Right lobe of liver (tissue), 6 donors: ENCODE measurements at regions not wholly inside any gene's neighbourhood (a gene's known extent, or its start where the extent isn't known, plus 50 kb on each side); places are given as distances from the start of the nearest gene placed in this dataset.

ENCODE experiments used
- ATAC-seq, 4 donors: fragments of 200-7000 bp; cut with Tn5 transposase; one replicate each; pipeline ENCODE4 v1.9.1; 2020; ENCODE audit warnings: mild to moderate bottlenecking in 4 of 4, moderate library complexity in 4 of 4
- DNase-seq, 3 donors: peaks; one replicate each; pipeline ENCODE4 v3.0.0-alpha.2; 2020
- H3K27ac ChIP-seq, 3 donors: fragments of 200-600 bp; one replicate each; pipeline ENCODE4 v1.8.0; 2022
- H3K27me3 ChIP-seq, 2 donors: fragments of 200-600 bp; one replicate each; pipeline ENCODE4 v1.8.0; 2022
- H3K36me3 ChIP-seq, 4 donors: fragments of 200-600 bp; sonication (generic) in 1 of 4; one replicate each; pipeline versions ENCODE4 v1.5.1 to v1.8.0; 2017 to 2022; ENCODE audit warnings: control low read depth in 1 of 4
- H3K4me1 ChIP-seq, 4 donors: fragments of 200-600 bp; sonication (generic) in 1 of 4; one replicate each; pipeline versions ENCODE4 v1.5.1 to v1.8.0; 2017 to 2022; ENCODE audit warnings: control low read depth in 1 of 4
- H3K4me3 ChIP-seq, 3 donors: fragments of 200-600 bp; one replicate each; pipeline ENCODE4 v1.8.0; 2022
- H3K9me3 ChIP-seq, 4 donors: fragments of 200-600 bp; sonication (generic) in 1 of 4; one replicate each; pipeline versions ENCODE4 v1.5.1 to v1.8.0; 2017 to 2022; ENCODE audit warnings: control low read depth in 1 of 4
- CTCF ChIP-seq, 4 donors: fragments of 200-600 bp in 3 of 4; fragments of 450-650 bp in 1 of 4; IDR thresholded peaks; one replicate each; pipeline versions ENCODE4 v1.5.1 to v1.8.0; 2016 to 2022; ENCODE audit warnings: antibody characterized with exemption in 4 of 4, mild to moderate bottlenecking in 2 of 4
- POLR2A ChIP-seq: fragments of 450-650 bp; IDR thresholded peaks from one replicate; pipeline ENCODE4 v1.6.1; 2017; ENCODE audit warnings: antibody characterized with exemption, mild to moderate bottlenecking
- WGBS: methylation state at CpG from one replicate; pipeline ENCODE4 v1.1.6; 2018; ENCODE audit warnings: low coverage, low lambda C conversion rate; ENCODE audit not compliant: insufficient coverage; ENCODE audit errors: missing lambda C conversion rate; 5-methylcytosine and 5-hydroxymethylcytosine counted together
- intact Hi-C, 2 donors: fragments of 100-400 bp; cut with DNase I; formaldehyde crosslinking; loops; one replicate each; pipeline versions ENCODE4 v1.11.2 to v1.14.1; 2022
- donor health status: DM: no; HTN: yes; CAD: no.
- donor health status: DM: no; HTN: no; CAD: no.
- donor health status: DM: no; HTN: no; CAD: no.
- donor health status: DM: no; HTN: yes; CAD: no.
- donor health status: DM: no; HTN: yes; CAD: no.

DNA sequence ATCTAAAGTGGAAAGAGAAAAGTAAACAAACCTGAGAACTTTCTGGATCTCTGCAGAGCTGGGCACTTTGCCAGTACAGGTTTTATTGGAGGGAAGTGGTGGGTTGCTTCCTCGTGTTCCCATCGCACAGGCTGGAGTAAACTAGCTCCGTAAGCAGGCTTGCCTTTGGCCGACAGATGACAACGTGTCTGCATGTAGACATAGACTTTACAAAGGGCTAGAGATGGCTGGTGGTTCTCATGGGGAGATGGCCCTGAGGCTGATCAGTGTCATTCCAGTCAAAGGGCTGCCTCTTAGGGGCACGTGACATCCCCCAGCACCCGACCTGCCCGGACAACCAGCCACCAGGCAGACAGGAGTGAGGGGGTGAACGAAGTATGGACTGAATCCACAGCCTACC, 98.8 kb downstream of the YTHDF1 start:
- 73% methylated on average over 5 of the region's 9 CpGs for WGBS
- H3K27me3 ChIP-seq = no peaks in the 10 kb centered on the region
- H3K4me1 ChIP-seq = no peaks in the 10 kb centered on the region
- no peaks in the 10 kb centered on the region for H3K36me3 ChIP-seq
- intact Hi-C loops = no loop called here
- no peak for ATAC-seq
- no peaks in the 10 kb centered on the region for H3K9me3 ChIP-seq
- no peak overlapping the region for H3K27ac ChIP-seq
- DNase-seq = peak in 1 of 3 donors; percentile 9
- TF ChIP-seq POLR2A (no peak), CTCF (IDR thresholded peaks at IDR 0.05) (no peak)
- no peak overlapping the region for H3K4me3 ChIP-seq

- intact Hi-C loops = no loop called here
- H3K4me1 ChIP-seq = no peaks in the 10 kb centered on the region
- DNase-seq = peak in 1 of 3 donors; percentile 35
- TF ChIP-seq CTCF (IDR thresholded peaks at IDR 0.05) (no peak), POLR2A (no peak)
- no peak for ATAC-seq
- peaks cover 0 to 5% (median 0%) of the 10 kb centered on the region in 4 donors for H3K9me3 ChIP-seq
- H3K27ac ChIP-seq = no peak overlapping the region
- 23% methylated on average over 10 of the region's 32 CpGs for WGBS
- H3K36me3 ChIP-seq = no peaks in the 10 kb centered on the region
- no peaks in the 10 kb centered on the region for H3K27me3 ChIP-seq
- no peak overlapping the region for H3K4me3 ChIP-seq
Measured at GRCh38 chr20:63116412-63117106, 99.4 kb downstream of the YTHDF1 start.

GRCh38 chr20:63115651-63116411, 100.1 kb downstream of the YTHDF1 start:
- 70% methylated on average over 6 of the region's 11 CpGs for WGBS
- Histone ChIP-seq H3K9me3 (peaks cover 0 to 6% (median 0%) of the 10 kb centered on the region in 4 donors), H3K27ac (no peak overlapping the region), H3K4me1 (no peaks in the 10 kb centered on the region), H3K27me3 (no peaks in the 10 kb centered on the region), H3K4me3 (no peak overlapping the region), H3K36me3 (no peaks in the 10 kb centered on the region)
- ATAC-seq = no peak
- intact Hi-C loops = no loop called here
- no peak for TF ChIP-seq POLR2A
- no peak for TF ChIP-seq CTCF (IDR thresholded peaks at IDR 0.05)
- DNase-seq = peak in 1 of 3 donors; percentile 22

DNA sequence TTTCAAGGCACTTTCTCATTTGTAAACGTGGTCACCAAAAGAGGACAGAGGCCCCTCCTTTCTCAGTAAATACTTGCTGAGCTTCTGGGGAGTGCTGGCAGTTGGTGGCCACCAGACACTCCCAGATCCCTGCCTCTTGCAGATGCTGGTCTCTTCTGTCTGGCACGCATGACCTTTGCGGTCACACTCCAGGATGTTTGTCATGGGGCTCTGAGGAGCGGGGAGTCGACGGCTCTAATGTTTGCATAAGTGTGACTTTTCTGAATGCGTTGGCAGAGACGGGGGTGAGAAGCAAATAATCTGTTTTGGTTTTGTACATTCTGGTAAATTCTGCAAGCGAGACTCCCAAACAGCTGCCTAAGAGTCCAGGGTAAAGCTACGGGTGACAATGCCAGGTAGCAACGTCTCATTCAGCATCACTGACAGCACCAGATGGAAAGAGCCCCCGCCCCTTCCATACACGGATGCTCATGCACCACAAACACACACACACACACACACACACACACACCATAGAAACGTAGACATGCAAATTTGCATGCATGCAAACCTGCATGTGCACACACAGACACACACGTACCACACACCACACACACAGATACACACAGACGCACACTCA, 101.1 kb downstream of the YTHDF1 start:
- Histone ChIP-seq H3K4me3 (no peak overlapping the region), H3K4me1 (no peaks in the 10 kb centered on the region), H3K9me3 (peaks cover 0 to 6% (median 0%) of the 10 kb centered on the region in 4 donors), H3K27me3 (no peaks in the 10 kb centered on the region), H3K27ac (no peak overlapping the region), H3K36me3 (no peaks in the 10 kb centered on the region)
- WGBS = 54% methylated on average over 7 of the region's 16 CpGs
- no peak for TF ChIP-seq CTCF (IDR thresholded peaks at IDR 0.05)
- no peak for TF ChIP-seq POLR2A
- intact Hi-C loops = no loop called here
- ATAC-seq (no peak), DNase-seq (peak in 1 of 3 donors; percentile 25)
